Dendritic cell treated with granulocyte-macrophage colony-stimulating factor and Interleukin-4, amounts not matched to agents 40 ng/mL and 50 ng/mL, for 4 days (primary cell): ENCODE measurements at regions not wholly inside any gene's neighbourhood (a gene's known extent, or its start where the extent isn't known, plus 50 kb on each side); places are given as distances from the start of the nearest gene placed in this dataset.
"Not testable (repeated sequence)": the region's sequence is repeated elsewhere in the genome, so short reads cannot be mapped to it uniquely, and the experiment has no call there.

Experiments used
- H3K27ac Mint-ChIP-seq: one replicate; pipeline ENCODE4 v1.8.0; 2022; ENCODE audit warnings: mild to moderate bottlenecking, mixed read lengths
- H3K27me3 Mint-ChIP-seq: one replicate; pipeline ENCODE4 v1.8.0; 2022; ENCODE audit warnings: mild to moderate bottlenecking, mixed read lengths
- H3K36me3 Mint-ChIP-seq: one replicate; pipeline ENCODE4 v1.8.0; 2022; ENCODE audit warnings: low read depth, mixed read lengths
- H3K4me1 Mint-ChIP-seq: one replicate; pipeline ENCODE4 v1.8.0; 2022; ENCODE audit warnings: low read depth, mixed read lengths
- H3K4me3 Mint-ChIP-seq: one replicate; pipeline ENCODE4 v1.8.0; 2022; ENCODE audit warnings: mild to moderate bottlenecking, moderate library complexity, mixed read lengths
- H3K9me3 Mint-ChIP-seq: one replicate; pipeline ENCODE4 v1.8.0; 2022; ENCODE audit warnings: mixed read lengths
- intact Hi-C: fragments of 100-400 bp; cut with micrococcal nuclease; formaldehyde crosslinking; loops from one replicate; pipeline ENCODE4 v1.15.0; 2022

- not testable (repeated sequence) for H3K9me3 Mint-ChIP-seq, H3K4me3 Mint-ChIP-seq, H3K36me3 Mint-ChIP-seq, H3K27me3 Mint-ChIP-seq, H3K27ac Mint-ChIP-seq
- peaks cover 13% of the 10 kb centered on the region for H3K4me1 Mint-ChIP-seq
- intact Hi-C loops, result loop anchor here (10.0 kb wide), 1 partner anchor 332 kb away; no protein-coding TSS in a partner anchor
Observed at GRCh38 chr14:106006716-106007115, 480.3 kb downstream of the TMEM121 start.

- peaks cover 7% of the 10 kb centered on the region for H3K27me3 Mint-ChIP-seq
- intact Hi-C loops, result no loop called here
- no peak overlapping the region for H3K4me3 Mint-ChIP-seq
- H3K9me3 Mint-ChIP-seq, result no peaks in the 10 kb centered on the region
- no peak overlapping the region for H3K27ac Mint-ChIP-seq
- no peaks in the 10 kb centered on the region for H3K36me3 Mint-ChIP-seq
- no peaks in the 10 kb centered on the region for H3K4me1 Mint-ChIP-seq
Observed at GRCh38 chr14:106010783-106011182, 484.4 kb downstream of the TMEM121 start.

GRCh38 chr14:106011631-106012360 is 485.4 kb downstream of the TMEM121 start:
- H3K27ac Mint-ChIP-seq, H3K27me3 Mint-ChIP-seq, H3K9me3 Mint-ChIP-seq, intact Hi-C loops, H3K4me3 Mint-ChIP-seq, H3K36me3 Mint-ChIP-seq, H3K4me1 Mint-ChIP-seq: not testable (repeated sequence)

- not testable (repeated sequence) for H3K27me3 Mint-ChIP-seq, H3K36me3 Mint-ChIP-seq, H3K27ac Mint-ChIP-seq
Observed at GRCh38 chr14:106012361-106012725, 486.0 kb downstream of the TMEM121 start.

GRCh38 chr14:106013879-106014376 is 487.5 kb downstream of the TMEM121 start:
- Mint-ChIP-seq H3K4me3 (no peak overlapping the region), H3K27ac (no peak overlapping the region), H3K4me1 (no peaks in the 10 kb centered on the region), H3K36me3 (no peaks in the 10 kb centered on the region), H3K9me3 (no peaks in the 10 kb centered on the region), H3K27me3 (peaks cover 4% of the 10 kb centered on the region)
- intact Hi-C loops, result no loop called here

More at GRCh38 chr14:106012361-106012725, 486.0 kb downstream of the TMEM121 start:
- H3K4me1 Mint-ChIP-seq, H3K4me3 Mint-ChIP-seq, H3K9me3 Mint-ChIP-seq, intact Hi-C loops: not testable (repeated sequence)

GRCh38 chr14:106017952-106018351 is 491.6 kb downstream of the TMEM121 start:
- intact Hi-C loops, result not testable (repeated sequence)

GRCh38 chr14:106021832-106022231 is 495.4 kb downstream of the TMEM121 start:
- Mint-ChIP-seq H3K9me3 (peaks cover 9% of the 10 kb centered on the region), H3K27ac (peak overlapping the region; percentile 63), H3K27me3 (peaks cover 13% of the 10 kb centered on the region), H3K4me1 (peaks cover 8% of the 10 kb centered on the region), H3K36me3 (no peaks in the 10 kb centered on the region), H3K4me3 (no peak overlapping the region)
- intact Hi-C loops, result no loop called here

More at GRCh38 chr14:106017952-106018351, 491.6 kb downstream of the TMEM121 start:
- not testable (repeated sequence) for H3K27me3 Mint-ChIP-seq, H3K36me3 Mint-ChIP-seq, H3K4me3 Mint-ChIP-seq, H3K9me3 Mint-ChIP-seq, H3K4me1 Mint-ChIP-seq, H3K27ac Mint-ChIP-seq

GRCh38 chr14:106022648-106023047 is 496.3 kb downstream of the TMEM121 start:
- H3K4me3 Mint-ChIP-seq, H3K9me3 Mint-ChIP-seq, intact Hi-C loops, H3K36me3 Mint-ChIP-seq, H3K4me1 Mint-ChIP-seq: not testable (repeated sequence)
- Mint-ChIP-seq H3K27ac (peak overlapping the region; percentile 63), H3K27me3 (peaks cover 13% of the 10 kb centered on the region)

GRCh38 chr14:106023411-106023810 is 497.0 kb downstream of the TMEM121 start:
- no peak overlapping the region for H3K27ac Mint-ChIP-seq
- H3K36me3 Mint-ChIP-seq, result no peaks in the 10 kb centered on the region
- no peak overlapping the region for H3K4me3 Mint-ChIP-seq
- H3K9me3 Mint-ChIP-seq, result peaks cover 9% of the 10 kb centered on the region
- peaks cover 13% of the 10 kb centered on the region for H3K27me3 Mint-ChIP-seq
- H3K4me1 Mint-ChIP-seq, result peaks cover 8% of the 10 kb centered on the region
- intact Hi-C loops, result no loop called here

- peaks cover 13% of the 10 kb centered on the region for H3K27me3 Mint-ChIP-seq
- H3K4me1 Mint-ChIP-seq, result peaks cover 8% of the 10 kb centered on the region
- H3K9me3 Mint-ChIP-seq, result peaks cover 9% of the 10 kb centered on the region
Observed at GRCh38 chr14:106024983-106025604, 498.7 kb downstream of the TMEM121 start.

GRCh38 chr14:106026026-106026425 is 499.6 kb downstream of the TMEM121 start:
- Mint-ChIP-seq H3K4me1 (peaks cover 8% of the 10 kb centered on the region), H3K9me3 (peaks cover 9% of the 10 kb centered on the region), H3K36me3 (no peaks in the 10 kb centered on the region), H3K27me3 (peaks cover 10% of the 10 kb centered on the region), H3K27ac (no peak overlapping the region), H3K4me3 (no peak overlapping the region)
- intact Hi-C loops, result no loop called here

More at GRCh38 chr14:106024983-106025604, 498.7 kb downstream of the TMEM121 start:
- H3K27ac Mint-ChIP-seq, result no peak overlapping the region
- intact Hi-C loops, result no loop called here
- H3K36me3 Mint-ChIP-seq, result no peaks in the 10 kb centered on the region
- no peak overlapping the region for H3K4me3 Mint-ChIP-seq

GRCh38 chr14:106027759-106028158 is 501.4 kb downstream of the TMEM121 start:
- H3K27ac Mint-ChIP-seq, H3K4me3 Mint-ChIP-seq, H3K4me1 Mint-ChIP-seq, intact Hi-C loops, H3K36me3 Mint-ChIP-seq, H3K9me3 Mint-ChIP-seq, H3K27me3 Mint-ChIP-seq: not testable (repeated sequence)

GRCh38 chr14:106029959-106030358 is 503.6 kb downstream of the TMEM121 start:
- no peak overlapping the region for H3K27ac Mint-ChIP-seq
- H3K4me1 Mint-ChIP-seq, result no peaks in the 10 kb centered on the region

GRCh38 chr14:106037380-106037779 is 511.0 kb downstream of the TMEM121 start:
- Mint-ChIP-seq H3K4me1 (no peaks in the 10 kb centered on the region), H3K27ac (no peak overlapping the region), H3K27me3 (peaks cover 3% of the 10 kb centered on the region), H3K4me3 (no peak overlapping the region), H3K9me3 (no peaks in the 10 kb centered on the region), H3K36me3 (no peaks in the 10 kb centered on the region)
- intact Hi-C loops, result no loop called here

More at GRCh38 chr14:106029959-106030358, 503.6 kb downstream of the TMEM121 start:
- H3K4me3 Mint-ChIP-seq, result no peak overlapping the region
- H3K27me3 Mint-ChIP-seq, result no peaks in the 10 kb centered on the region
- intact Hi-C loops, result no loop called here
- no peaks in the 10 kb centered on the region for H3K36me3 Mint-ChIP-seq
- no peaks in the 10 kb centered on the region for H3K9me3 Mint-ChIP-seq
